Parathyroid adenoma (tissue), 2 donors: ENCODE measurements at regions not wholly inside any gene's neighbourhood (a gene's known extent, or its start where the extent isn't known, plus 50 kb on each side); places are given as distances from the start of the nearest gene placed in this dataset.
"Not testable (repeated sequence)": the region's sequence is repeated elsewhere in the genome, so short reads cannot be mapped to it uniquely, and the experiment has no call there.

Experiments
- H2AFZ ChIP-seq: fragments of 300-600 bp; sonication (generic); one replicate; pipeline ENCODE4 v1.7.0; 2017; ENCODE audit warnings: antibody characterized with exemption, mild to moderate bottlenecking
- H3K27ac ChIP-seq: fragments of 300-600 bp; sonication (generic); one replicate; pipeline ENCODE4 v1.7.0; 2017
- H3K27me3 ChIP-seq: fragments of 300-600 bp; sonication (generic); one replicate; pipeline ENCODE4 v1.7.0; 2017; ENCODE audit warnings: low read length; ENCODE audit not compliant: control insufficient read depth, insufficient read depth
- H3K36me3 ChIP-seq: fragments of 300-600 bp; sonication (generic); one replicate; pipeline ENCODE4 v1.7.0; 2017; ENCODE audit warnings: low read length; ENCODE audit not compliant: control insufficient read depth, insufficient read depth
- H3K4me1 ChIP-seq: fragments of 300-600 bp; sonication (generic); one replicate; pipeline ENCODE4 v1.7.0; 2017; ENCODE audit warnings: control low read depth
- H3K4me2 ChIP-seq: fragments of 300-600 bp; sonication (generic); one replicate; pipeline ENCODE4 v1.7.0; 2017; ENCODE audit warnings: low read length
- H3K4me3 ChIP-seq: fragments of 300-600 bp; sonication (generic); one replicate; pipeline ENCODE4 v1.7.0; 2017; ENCODE audit warnings: low read depth, low read length
- H3K79me2 ChIP-seq: fragments of 300-600 bp; sonication (generic); one replicate; pipeline ENCODE4 v1.7.0; 2017; ENCODE audit warnings: control low read depth
- H3K9ac ChIP-seq: fragments of 300-600 bp; sonication (generic); one replicate; pipeline ENCODE4 v1.7.0; 2017; ENCODE audit warnings: mild to moderate bottlenecking
- H3K9me3 ChIP-seq: fragments of 300-600 bp; sonication (generic); one replicate; pipeline ENCODE4 v1.7.0; 2017; ENCODE audit warnings: low read length; ENCODE audit not compliant: control insufficient read depth
- TF ChIP-seq, protein P1 (sequence below): fragments of 300-600 bp; sonication (generic); IDR thresholded peaks from one replicate; pipeline ENCODE4 v1.7.0; 2017; ENCODE audit warnings: antibody characterized with exemption, mild to moderate bottlenecking
- donor health status: primary hyperparathyroidism.

DNA sequence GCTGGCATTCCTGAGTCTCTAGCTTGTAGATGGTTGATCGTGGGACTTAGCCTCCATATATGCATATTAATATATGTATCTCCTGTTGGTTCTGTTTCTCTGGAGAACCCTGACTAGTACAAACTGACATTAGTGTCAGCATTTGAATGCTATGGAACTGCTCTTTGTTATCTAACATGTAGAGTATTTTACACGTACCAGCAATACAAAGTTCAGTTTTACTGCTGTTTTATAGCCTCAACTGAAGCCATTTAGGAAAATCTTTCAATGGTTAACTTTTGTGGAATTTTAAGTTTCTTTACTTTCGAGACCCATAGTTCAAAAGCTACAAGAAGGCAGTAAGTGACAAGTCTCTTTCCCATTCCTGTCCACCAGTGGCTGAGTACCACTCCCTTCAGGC lies 418.4 kb downstream of the NUP35 start:
- no peaks in the 10 kb centered on the region for H3K27me3 ChIP-seq
- TF ChIP-seq, protein P1, sequence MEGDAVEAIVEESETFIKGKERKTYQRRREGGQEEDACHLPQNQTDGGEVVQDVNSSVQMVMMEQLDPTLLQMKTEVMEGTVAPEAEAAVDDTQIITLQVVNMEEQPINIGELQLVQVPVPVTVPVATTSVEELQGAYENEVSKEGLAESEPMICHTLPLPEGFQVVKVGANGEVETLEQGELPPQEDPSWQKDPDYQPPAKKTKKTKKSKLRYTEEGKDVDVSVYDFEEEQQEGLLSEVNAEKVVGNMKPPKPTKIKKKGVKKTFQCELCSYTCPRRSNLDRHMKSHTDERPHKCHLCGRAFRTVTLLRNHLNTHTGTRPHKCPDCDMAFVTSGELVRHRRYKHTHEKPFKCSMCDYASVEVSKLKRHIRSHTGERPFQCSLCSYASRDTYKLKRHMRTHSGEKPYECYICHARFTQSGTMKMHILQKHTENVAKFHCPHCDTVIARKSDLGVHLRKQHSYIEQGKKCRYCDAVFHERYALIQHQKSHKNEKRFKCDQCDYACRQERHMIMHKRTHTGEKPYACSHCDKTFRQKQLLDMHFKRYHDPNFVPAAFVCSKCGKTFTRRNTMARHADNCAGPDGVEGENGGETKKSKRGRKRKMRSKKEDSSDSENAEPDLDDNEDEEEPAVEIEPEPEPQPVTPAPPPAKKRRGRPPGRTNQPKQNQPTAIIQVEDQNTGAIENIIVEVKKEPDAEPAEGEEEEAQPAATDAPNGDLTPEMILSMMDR, result no peak
- no peak overlapping the region for H3K27ac ChIP-seq
- no peaks in the 10 kb centered on the region for H3K36me3 ChIP-seq
- no peak overlapping the region for H3K4me2 ChIP-seq
- no peak overlapping the region for H3K9ac ChIP-seq
- H3K4me3 ChIP-seq, result no peak overlapping the region
- no peak overlapping the region for H2AFZ ChIP-seq
- H3K79me2 ChIP-seq, result no peaks in the 10 kb centered on the region
- no peaks in the 10 kb centered on the region for H3K9me3 ChIP-seq
- no peaks in the 10 kb centered on the region for H3K4me1 ChIP-seq

DNA sequence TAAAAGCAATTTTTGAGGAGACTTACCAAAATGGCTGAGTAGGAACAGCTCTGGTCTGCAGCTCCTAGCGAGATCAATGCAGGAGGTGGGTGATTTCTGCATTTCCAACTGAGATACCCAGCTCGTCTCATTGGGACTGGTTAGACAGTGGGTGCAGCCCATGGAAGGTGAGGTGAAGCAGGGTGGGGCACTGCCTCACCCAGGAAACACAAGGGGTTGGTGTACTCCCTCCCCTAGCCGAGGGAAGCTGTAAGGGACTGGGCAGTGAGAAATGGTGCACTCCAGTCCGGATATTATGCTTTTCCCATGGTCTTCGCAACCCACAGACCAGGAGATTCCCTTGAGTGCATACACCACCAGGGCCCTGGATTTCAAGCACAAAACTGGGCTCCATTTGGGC lies 419.0 kb downstream of the NUP35 start:
- no peaks in the 10 kb centered on the region for H3K79me2 ChIP-seq
- H3K4me2 ChIP-seq, result no peak overlapping the region
- no peaks in the 10 kb centered on the region for H3K9me3 ChIP-seq
- no peaks in the 10 kb centered on the region for H3K36me3 ChIP-seq
- H3K27ac ChIP-seq, result no peak overlapping the region
- no peaks in the 10 kb centered on the region for H3K4me1 ChIP-seq
- H3K4me3 ChIP-seq, result no peak overlapping the region
- no peaks in the 10 kb centered on the region for H3K27me3 ChIP-seq
- no peak overlapping the region for H2AFZ ChIP-seq
- no peak overlapping the region for H3K9ac ChIP-seq
- TF ChIP-seq, protein P1, result no peak

DNA sequence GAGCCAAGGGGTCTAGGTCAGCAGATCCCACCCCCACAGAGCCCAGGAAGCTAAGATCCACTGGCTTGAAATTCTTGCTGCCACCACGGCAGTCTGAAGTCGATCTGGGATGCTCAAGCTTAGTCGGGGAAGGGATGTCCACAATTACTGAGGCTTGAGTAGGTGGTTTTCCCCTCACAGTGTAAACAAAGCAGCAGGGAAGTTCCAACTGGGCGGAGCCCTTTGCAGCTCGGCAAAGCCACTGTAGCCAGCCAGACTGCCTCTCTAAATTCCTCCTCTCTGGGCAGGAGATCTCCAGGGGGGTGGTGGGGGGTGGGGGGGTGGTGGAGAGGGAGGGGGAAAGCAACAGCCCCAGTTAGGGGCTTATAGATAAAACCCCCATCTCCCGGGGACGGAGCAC lies 419.5 kb downstream of the NUP35 start:
- H3K36me3 ChIP-seq, result no peaks in the 10 kb centered on the region
- H3K4me2 ChIP-seq, result no peak overlapping the region
- H3K27me3 ChIP-seq, result no peaks in the 10 kb centered on the region
- H3K9ac ChIP-seq, result no peak overlapping the region
- TF ChIP-seq, protein P1, result no peak
- H2AFZ ChIP-seq, result no peak overlapping the region
- no peak overlapping the region for H3K4me3 ChIP-seq
- no peaks in the 10 kb centered on the region for H3K4me1 ChIP-seq
- H3K27ac ChIP-seq, result no peak overlapping the region
- H3K9me3 ChIP-seq, result no peaks in the 10 kb centered on the region
- no peaks in the 10 kb centered on the region for H3K79me2 ChIP-seq

DNA sequence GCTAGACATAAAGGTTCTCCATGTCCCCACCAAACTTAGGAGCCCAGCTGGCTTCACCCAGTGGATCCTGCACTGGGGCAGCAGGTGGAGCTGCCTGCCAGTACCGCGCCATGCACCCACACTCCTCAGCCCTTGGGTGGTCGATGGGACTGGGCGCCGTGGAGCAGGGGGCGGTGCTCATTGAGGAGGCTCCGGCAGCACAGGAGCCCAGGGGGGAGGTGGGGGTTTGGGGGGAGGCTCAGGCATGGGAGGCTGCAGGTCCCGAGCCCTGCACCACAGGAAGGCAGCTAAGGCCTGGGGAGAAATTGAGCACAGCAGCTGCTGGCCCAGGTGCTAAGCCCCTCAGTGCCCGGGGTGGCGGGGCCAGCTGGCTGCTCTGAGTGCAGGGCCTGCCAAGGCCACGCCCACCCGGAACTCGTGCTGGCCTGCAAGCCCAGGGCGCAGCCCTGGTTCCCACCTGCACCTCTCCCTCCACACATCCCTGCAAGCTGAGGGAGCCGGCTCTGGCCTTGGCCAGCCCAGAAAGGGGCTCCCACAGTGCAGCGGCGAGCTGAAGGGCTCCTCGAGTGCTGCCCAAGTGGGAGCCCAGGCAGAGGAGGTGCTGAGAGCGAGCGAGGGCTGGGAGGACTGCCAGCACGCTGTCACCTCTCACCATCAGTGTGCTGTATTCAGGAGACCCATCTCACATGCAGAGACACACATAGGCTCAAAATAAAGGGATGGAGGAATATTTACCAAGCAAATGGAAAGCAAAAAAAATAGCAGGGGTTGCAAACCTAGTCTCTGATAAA lies 422.5 kb downstream of the NUP35 start:
- H3K27ac ChIP-seq, H3K4me3 ChIP-seq, H3K79me2 ChIP-seq, H3K9me3 ChIP-seq, H3K9ac ChIP-seq, H3K27me3 ChIP-seq, H3K4me2 ChIP-seq, H2AFZ ChIP-seq, H3K36me3 ChIP-seq, H3K4me1 ChIP-seq: not testable (repeated sequence)

DNA sequence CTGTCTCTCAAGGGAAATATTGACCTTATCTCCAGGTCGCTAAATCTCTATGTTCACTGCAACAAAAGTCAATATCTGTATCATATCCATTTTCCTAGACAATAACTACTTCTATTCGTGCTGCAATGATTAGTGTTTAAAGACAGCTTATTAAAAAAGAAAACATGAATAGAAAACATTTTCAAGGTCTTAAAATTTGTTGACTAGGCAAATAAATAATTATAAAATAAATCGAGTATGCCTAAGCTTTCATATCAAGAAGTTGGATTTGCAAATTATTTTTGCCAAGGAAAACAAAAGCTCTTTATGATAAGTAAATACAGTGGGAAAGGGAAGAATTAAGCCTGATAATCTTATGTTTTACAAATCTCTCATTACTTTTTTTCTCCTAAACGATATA lies 428.5 kb downstream of the NUP35 start:
- Histone ChIP-seq H3K4me1 (no peaks in the 10 kb centered on the region), H3K4me2 (no peak overlapping the region), H3K79me2 (no peaks in the 10 kb centered on the region), H3K36me3 (no peaks in the 10 kb centered on the region), H3K4me3 (no peak overlapping the region), H3K27me3 (no peaks in the 10 kb centered on the region), H2AFZ (no peak overlapping the region), H3K9me3 (no peaks in the 10 kb centered on the region), H3K9ac (no peak overlapping the region), H3K27ac (no peak overlapping the region)
- TF ChIP-seq, protein P1, result no peak
